HG03025 (cell line): ENCODE measurements at regions not wholly inside any gene's neighbourhood (a gene's known extent, or its start where the extent isn't known, plus 50 kb on each side); places are given as distances from the start of the nearest gene placed in this dataset.
"Not testable (repeated sequence)": the region's sequence is repeated elsewhere in the genome, so short reads cannot be mapped to it uniquely, and the experiment has no call there.

Experiments
- ATAC-seq: cut with Tn5 transposase; IDR thresholded peaks from one replicate; pipeline ENCODE4 v1.9.1; 2021; ENCODE audit warnings: mild to moderate bottlenecking, moderate library complexity; ENCODE audit not compliant: unreplicated experiment, low FRiP score

DNA sequence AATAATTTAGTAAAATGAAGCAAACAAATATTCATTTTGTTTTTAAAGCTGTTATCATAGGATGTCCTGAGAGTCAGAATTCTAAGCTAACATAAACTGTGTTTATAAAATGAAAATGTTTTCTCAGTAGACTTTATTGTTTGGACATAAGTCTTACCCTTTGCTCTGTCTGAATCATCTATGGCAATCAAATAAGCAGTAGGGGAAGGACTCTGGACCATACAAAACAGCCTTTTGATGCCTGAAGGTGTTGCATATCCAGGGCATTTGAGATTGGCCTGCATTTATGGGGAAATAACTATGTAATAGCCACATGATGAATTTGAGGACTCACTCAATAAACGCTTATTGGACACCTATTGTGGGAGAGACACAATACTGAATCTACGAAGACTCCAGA lies 123.0 kb upstream of the ATP5MC3 start:
- no peak for ATAC-seq

DNA sequence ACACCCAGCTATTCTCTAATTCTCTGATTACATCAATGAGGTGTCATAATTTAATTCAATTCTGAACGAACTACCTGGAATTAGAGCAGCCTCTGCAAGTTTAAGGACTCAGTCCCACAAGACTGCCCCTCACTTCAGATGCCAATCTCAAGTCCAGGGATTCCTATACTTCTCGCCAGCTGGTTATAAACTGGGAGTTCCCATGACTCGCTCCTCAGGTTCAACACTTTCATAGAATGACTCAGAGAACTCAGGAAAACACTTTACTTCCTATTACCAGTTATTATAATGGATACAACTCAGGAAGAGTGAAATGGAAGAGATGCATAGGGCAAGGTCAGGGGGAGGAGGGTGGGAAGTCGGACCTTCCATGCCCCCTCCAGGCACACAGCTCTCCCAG lies 112.3 kb upstream of the ATP5MC3 start:
- no peak for ATAC-seq

DNA sequence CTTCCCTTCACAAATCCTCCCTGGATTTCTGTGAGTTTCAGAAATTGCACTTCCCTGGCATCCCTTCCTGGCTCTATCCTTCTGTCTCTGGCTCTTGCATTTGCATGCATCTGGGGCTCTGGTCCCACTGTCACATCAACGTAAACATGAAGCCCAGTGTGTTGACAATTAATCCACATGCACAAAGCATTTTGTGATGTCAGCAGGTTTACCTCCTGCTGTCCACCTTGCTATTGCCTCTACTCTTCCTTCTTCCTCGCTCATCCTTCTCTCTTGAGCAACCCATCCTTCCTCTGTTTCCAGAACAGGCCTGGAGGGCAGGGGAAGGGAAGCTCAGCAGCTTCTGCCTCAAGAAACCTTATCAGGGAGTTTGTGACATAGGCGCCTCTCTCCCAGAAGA lies 111.7 kb upstream of the ATP5MC3 start:
- no peak for ATAC-seq

DNA sequence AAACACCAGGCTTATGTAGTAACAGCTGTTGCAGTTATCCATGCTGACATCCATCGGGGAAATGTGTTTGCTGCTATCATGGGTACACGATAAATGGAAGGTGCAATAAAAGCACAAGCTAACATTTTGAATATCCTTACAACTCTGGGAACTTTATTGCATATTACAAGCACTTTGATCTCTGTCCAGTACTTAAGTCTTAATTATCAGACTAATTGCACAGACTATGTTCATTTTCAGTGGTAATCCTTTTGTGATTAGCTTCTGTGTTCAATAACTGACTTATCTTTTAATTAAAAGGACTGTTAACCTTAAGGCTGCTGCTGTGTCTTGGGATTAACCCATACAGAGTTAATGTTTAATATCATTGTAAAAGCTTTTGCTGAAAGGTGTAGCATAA lies 101.4 kb upstream of the ATP5MC3 start:
- no peak for ATAC-seq

DNA sequence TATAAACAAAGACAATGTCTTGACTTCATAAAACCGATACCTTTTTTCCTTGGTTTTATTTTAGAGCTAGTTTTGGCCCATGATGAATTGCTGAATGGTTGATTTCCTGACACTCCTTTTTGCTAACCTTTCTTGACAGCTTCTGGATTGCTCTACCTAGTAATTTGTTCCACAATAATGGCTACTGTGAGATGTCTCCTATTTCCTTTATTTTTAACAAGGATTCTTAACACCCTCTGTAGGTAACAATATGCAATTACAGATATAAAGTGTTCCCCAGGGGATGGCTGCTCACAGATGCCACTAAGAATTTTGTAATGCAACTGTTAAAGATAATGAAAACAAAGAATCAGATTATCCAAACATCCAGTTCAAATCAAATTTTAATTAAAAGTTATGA lies 100.8 kb upstream of the ATP5MC3 start:
- ATAC-seq = no peak

DNA sequence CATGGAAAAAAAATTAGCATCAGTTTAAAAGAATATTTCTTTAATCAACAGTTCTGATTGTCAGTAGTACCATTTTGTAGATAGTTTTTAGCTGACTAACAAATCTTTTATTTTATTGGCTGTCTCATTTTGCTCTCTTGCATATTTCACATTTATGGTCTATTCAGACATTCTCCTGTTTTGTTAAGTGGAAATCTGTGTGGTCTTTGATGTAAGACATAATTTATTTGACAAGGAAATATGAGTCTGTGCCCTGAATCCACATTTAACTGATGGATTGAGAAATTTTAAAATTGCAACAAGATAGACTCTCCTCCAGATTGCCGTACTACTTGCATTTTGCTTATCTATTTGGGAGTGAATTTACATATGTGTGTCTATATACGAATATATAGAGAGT lies 96.3 kb upstream of the ATP5MC3 start:
- no peak for ATAC-seq

DNA sequence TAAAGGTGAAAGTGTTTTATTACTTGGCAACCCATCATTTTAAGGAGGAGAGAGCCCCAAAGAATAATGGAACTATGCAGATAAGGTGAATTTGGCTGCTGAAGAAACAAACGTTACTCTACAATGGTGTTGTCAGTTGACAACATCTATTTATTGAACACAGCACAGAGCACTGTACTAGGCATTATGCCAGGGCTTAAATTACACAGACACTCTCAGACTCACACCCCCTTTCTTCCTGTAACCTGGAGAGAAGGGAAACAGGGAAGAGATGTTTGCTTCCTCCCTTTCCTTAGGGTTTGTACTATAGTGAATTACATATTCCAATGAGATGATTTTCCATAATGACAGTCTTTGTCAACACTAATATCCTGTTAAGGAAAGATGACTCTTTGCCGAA lies 94.0 kb upstream of the ATP5MC3 start:
- ATAC-seq = no peak

DNA sequence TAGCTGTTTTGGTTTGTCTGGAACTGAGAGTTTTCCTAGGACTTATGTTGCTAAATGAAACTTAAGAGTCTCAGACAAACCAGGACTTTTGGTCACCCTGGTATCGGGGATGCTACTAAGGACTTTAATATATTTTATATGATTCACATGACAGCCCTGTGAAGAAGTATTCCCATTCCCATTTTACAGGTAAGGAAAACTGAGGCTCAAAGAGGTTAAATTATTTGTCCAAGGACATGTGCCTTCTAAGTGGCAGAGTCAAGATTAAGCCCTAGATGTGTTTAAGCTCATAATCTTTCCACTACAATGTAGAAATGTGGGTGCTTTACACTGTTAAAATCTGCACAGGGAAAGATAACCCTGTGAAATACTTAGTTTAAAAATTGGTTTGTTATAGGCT lies 77.7 kb upstream of the ATP5MC3 start:
- ATAC-seq = no peak

DNA sequence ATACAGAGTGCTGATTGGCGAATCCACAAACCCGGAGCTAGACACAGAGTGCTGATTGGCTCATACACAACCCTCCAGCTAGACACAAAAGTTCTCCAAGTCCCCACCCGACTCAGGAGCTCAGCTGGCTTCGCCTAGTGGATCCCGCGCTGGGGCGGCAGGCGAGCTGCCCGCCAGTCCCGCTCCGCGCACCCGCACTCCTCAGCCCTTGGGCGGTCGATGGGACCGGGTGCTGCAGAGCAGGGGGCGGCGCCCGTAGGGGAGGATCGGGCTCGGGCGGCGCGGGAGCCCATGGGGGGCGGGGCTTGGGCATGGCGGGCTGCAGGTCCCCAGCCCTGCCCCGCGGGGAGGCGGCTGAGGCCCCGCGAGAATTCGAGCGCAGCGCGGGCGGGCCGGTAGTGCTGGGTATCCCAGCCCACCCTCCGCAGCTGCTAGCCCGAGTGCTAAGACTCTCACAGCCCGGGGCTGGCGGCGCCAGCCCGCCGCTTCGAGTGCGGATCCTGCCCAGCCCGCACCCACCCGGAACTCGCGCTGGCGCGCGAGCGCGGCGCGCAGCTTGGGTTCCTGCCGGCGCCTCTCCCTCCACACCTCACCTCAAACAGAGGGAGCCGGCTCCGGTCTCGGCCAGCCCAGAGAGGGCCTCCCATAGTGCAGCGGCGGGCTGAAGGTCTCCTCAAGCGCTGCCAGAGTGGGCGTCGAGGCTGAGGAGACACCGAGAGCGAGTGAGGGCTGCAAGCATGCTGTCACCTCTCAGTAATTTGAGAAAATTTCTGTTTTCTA lies 75.5 kb upstream of the ATP5MC3 start:
- ATAC-seq = no peak

DNA sequence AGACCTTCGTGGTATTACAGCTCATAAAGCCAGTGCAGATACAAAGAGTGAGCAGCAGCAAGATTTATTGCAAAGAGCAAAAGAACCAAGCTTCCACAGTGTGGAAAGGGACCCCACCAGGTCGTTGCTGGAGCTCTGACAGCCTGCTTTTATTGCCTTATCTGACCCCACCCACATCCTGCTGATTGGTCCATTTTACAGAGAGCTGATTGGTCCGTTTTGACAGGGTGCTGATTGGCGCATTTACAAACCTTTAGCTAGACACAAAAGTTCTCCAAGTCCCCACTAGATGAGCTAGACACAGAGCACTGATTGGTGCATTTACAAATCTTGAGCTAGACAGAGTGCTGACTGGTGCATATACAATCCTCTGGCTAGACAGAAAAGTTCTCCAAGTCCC lies 74.9 kb upstream of the ATP5MC3 start:
- ATAC-seq = not testable (repeated sequence)

DNA sequence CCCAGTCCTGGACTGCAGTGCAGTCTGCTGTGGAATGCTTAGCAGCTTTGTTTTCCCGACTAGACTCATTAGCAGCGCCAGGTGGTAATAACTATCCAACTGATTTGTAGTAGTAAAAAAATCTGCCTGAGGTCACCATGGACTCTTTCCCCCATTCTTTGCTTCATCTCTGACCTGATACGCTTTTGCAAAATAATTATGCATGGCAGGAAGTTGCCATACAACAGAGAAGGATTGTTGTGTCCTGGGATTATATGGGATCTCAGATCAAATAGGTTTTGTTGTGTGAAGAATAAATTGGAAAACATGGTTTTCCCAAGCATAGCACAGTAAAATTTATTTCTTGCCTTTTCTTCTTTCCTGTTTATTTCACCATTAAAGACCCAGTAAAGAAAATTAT lies 72.4 kb upstream of the ATP5MC3 start:
- no peak for ATAC-seq

DNA sequence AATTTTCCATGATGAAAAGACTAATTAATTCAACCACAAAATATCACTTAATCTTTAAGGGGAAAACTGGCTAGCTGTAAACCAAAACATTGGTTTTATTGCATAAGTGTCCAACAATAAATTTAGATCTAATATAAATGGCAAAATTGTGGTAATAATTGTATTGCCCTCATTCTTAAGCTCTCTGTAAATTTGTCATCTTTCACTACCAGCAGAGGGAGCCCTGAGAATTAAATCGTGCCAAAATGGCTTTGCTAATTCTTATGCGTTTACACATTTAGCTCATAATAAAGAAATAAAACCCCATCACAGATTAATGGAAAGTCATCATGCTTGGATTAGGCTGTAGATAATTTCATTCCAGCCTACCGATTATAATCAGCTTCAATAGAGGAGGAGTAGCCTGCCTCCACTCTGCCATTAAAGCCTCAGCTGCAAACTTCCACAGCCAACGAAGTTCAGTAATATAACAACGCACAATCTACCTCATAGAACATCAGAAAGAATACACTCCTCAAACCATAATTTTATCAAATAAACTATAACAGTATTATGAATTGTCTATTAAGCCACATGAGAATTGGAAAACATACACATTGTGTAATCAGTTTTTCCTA lies 70.0 kb upstream of the ATP5MC3 start:
- no peak for ATAC-seq

DNA sequence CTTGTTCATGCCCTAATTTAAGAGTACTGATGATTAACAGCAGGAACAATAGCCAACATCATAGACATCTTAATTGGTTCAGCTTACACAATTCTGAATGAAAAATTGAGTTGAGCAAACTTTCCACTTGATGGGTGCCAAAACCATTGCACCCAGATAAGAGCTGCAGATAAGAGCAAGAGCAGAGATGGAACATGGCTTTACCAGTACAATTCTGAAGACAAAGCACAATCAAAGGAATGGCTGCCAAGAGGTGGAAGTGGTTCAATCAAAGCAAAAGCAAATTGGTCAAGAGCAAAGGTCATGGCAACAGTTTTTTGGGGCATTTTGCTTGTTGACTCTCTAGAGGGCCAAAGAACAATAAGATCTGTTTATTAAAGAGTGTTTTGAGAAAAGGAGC lies 65.6 kb upstream of the ATP5MC3 start:
- ATAC-seq = no peak

DNA sequence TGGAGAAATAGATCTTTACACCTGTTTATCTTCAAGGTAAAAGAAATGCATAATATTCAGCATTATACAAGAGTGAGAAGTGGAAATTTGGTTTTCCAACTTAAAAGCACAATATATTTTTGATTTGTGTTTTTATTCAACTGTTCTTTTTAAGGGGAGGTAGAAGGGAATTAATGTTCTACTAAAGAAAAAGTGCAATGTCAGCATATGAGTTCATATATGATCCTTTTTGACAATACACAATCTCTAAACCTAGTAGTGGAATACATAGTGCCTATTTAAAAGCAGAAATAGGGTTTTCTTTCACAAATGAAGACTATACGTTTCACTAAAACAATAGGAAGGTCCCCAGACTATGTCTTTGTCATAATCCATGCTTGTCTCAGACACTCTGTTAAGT lies 63.2 kb upstream of the ATP5MC3 start:
- ATAC-seq = no peak

DNA sequence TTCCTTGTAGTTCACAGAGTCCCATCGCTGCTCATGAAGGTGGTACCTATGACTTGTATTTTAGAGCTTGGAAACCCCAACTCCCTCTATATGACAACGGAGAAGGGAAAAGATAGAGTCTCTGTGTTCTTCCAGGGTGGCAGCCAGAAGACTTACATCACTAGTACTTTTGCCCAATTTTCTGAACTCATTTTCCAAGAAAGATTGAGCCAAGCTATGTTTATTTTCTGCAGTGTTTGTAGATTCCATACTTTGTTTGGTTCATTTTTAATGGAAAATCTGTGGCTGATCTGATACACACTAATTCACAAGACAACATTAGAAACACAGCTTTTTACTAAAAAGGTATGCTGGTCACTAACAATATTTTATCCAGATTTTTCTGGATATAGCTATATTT lies 60.2 kb upstream of the ATP5MC3 start:
- ATAC-seq = no peak

DNA sequence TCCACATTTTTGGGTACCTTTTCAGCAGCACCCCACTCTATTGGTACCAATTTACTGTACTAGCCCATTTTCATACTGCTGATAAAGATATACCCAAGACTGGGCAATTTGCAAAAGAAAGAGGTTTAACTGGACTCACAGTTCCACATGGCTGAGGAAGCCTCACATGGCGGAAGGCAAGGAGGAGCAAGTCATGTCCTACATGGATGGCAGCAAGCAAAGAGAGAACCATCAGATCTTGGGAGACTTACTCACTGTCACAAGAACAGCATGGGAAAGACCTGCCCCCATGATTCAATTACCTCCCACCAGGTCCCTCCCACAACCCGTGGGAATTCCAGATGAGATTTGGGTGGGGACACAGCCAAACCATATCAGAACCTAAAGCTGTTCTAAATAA lies 58.5 kb upstream of the ATP5MC3 start:
- not testable (repeated sequence) for ATAC-seq

DNA sequence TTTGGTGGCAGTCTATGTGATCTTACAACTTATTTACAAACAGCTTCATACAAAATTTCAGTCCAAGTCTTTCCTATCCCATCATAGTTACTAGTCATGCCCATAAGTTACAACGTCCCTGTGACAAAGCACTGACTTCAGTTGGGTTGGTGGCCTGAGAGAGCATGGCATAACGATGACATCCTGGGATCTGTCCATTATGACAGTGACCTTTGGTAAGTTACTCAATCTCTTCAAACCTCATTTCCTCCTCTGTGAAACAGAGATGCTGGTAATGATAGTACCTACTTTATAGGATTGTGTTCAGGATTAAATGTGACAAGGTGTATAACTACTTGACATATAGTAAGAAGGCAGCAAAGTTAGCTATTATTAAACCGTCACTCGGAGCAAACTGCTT lies 55.4 kb upstream of the ATP5MC3 start:
- no peak for ATAC-seq

DNA sequence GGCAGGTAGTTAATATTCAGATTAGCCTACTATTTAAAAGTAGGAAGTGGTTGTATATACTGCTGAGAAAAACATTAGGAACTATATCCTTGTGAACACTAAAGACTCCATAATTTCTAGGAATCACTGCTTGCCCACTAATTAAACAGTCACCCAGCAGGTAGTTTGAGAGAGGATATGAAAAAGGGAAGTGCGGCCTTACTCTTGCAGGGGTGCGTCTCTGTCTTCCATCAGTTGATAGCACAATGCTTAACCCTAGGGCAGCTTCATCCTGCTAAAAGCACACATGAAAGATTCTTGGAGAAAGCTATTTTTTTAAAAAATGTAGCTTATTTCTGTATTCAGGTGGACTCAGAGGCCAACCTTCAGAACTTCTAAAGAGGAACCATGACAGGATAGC lies 53.1 kb upstream of the ATP5MC3 start:
- peak; percentile 82 for ATAC-seq

DNA sequence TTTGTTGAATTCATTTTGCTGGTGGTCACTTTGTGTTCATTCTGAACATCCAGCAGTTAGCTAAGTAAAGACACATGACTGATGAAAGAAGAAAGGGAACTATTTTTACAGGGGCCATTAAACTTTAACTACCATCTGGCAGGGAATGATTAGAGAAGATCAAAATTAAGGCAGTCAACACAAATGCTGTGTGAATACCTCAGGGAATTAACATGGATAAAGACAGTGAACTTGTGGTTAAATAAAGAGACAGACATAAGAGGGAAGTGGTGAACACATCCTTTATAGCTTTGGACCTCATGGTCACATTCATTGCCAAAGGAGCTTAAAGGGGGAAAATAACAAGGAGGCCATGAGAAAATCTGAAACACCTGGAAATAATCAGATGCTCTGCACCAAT lies 52.6 kb upstream of the ATP5MC3 start:
- ATAC-seq = no peak

DNA sequence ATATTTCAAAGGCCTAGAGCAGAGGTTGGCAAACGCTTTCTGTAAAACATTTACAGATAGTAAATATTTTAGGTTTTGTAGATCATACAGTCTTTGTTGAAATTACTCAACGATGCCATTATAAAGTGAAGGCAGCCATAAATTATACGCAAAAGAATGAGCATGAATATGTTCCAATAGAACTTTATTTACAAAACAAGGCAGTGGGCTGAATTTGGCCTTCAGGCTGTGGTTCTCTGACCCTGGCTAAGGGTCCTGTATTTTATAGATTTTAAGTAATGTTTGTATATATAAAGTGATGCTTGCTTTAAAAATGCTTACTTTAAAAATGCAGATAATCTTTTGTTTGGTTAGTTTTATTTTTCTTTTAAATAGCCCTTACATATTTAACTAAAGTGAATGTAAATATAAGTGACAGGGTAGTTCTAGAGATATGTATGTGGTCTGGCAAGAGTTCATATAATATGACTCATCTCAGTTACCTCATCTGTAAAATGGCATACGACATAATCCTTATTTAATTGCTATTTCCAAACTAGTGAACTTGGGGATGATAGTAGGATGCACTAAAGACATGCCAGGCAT lies 51.7 kb upstream of the ATP5MC3 start:
- no peak for ATAC-seq
